ENCODE measurements at regions not wholly inside any gene's neighbourhood (a gene's known extent, or its start where the extent isn't known, plus 50 kb on each side); places are given as distances from the start of the nearest gene placed in this dataset.

- no peak for DNase-seq (ENCODE audit: low read depth in 1 of 2, low spot score in 1 of 2)
- no peaks in the 10 kb centered on the region for H3K27me3 ChIP-seq (ENCODE audit: insufficient read depth, poor library complexity, severe bottlenecking)
- no peak overlapping the region for H3K27ac ChIP-seq (replicated peaks)
- H3K4me3 ChIP-seq (replicated peaks; ENCODE audit: insufficient read depth, low read length): no peak overlapping the region
- TF ChIP-seq GABPA (IDR thresholded peaks at IDR 0.05; ENCODE audit: low read depth): no peak
- no peak for TF ChIP-seq REST (IDR thresholded peaks at IDR 0.05; ENCODE audit: insufficient replicate concordance, low read depth)
- TF ChIP-seq CTCF (IDR thresholded peaks at IDR 0.05; ENCODE audit: insufficient read depth, low read length): no peak
- no peak for TF ChIP-seq POLR2AphosphoS5 (IDR thresholded peaks at IDR 0.05; ENCODE audit: low read depth)
- TF ChIP-seq SPI1 (IDR thresholded peaks at IDR 0.05; ENCODE audit: borderline replicate concordance, low read depth): no peak
Observed at GRCh38 chr2:128494307-128494639, 175.6 kb upstream of the HS6ST1 start.

- H3K27me3 ChIP-seq (ENCODE audit: insufficient read depth, poor library complexity, severe bottlenecking): no peaks in the 10 kb centered on the region
- TF ChIP-seq POLR2AphosphoS5 (IDR thresholded peaks at IDR 0.05; ENCODE audit: low read depth): no peak
- TF ChIP-seq GABPA (IDR thresholded peaks at IDR 0.05; ENCODE audit: low read depth): no peak
- TF ChIP-seq REST (IDR thresholded peaks at IDR 0.05; ENCODE audit: insufficient replicate concordance, low read depth): no peak
- TF ChIP-seq CTCF (IDR thresholded peaks at IDR 0.05; ENCODE audit: insufficient read depth, low read length): no peak
- no peak for TF ChIP-seq SPI1 (IDR thresholded peaks at IDR 0.05; ENCODE audit: borderline replicate concordance, low read depth)
- no peak overlapping the region for H3K4me3 ChIP-seq (replicated peaks; ENCODE audit: insufficient read depth, low read length)
- no peak for DNase-seq (ENCODE audit: low read depth in 1 of 2, low spot score in 1 of 2)
- no peak overlapping the region for H3K27ac ChIP-seq (replicated peaks)
Observed at GRCh38 chr2:128494640-128495321, 176.1 kb upstream of the HS6ST1 start.

GRCh38 chr2:128495996-128496547 is 177.4 kb upstream of the HS6ST1 start:
- DNase-seq (ENCODE audit: low read depth in 1 of 2, low spot score in 1 of 2): no peak
- Histone ChIP-seq H3K4me3 (replicated peaks; ENCODE audit: insufficient read depth, low read length) (no peak overlapping the region), H3K27me3 (ENCODE audit: insufficient read depth, poor library complexity, severe bottlenecking) (no peaks in the 10 kb centered on the region), H3K27ac (replicated peaks) (no peak overlapping the region)
- TF ChIP-seq REST (IDR thresholded peaks at IDR 0.05; ENCODE audit: insufficient replicate concordance, low read depth): no peak
- TF ChIP-seq GABPA (IDR thresholded peaks at IDR 0.05; ENCODE audit: low read depth): no peak
- TF ChIP-seq SPI1 (IDR thresholded peaks at IDR 0.05; ENCODE audit: borderline replicate concordance, low read depth): no peak
- TF ChIP-seq POLR2AphosphoS5 (IDR thresholded peaks at IDR 0.05; ENCODE audit: low read depth): no peak
- no peak for TF ChIP-seq CTCF (IDR thresholded peaks at IDR 0.05; ENCODE audit: insufficient read depth, low read length)

All from HL-60 (cell line).